HG03196 (cell line): ENCODE measurements at regions not wholly inside any gene's neighbourhood (a gene's known extent, or its start where the extent isn't known, plus 50 kb on each side); places are given as distances from the start of the nearest gene placed in this dataset.
"Not testable (repeated sequence)": the region's sequence is repeated elsewhere in the genome, so short reads cannot be mapped to it uniquely, and the experiment has no call there.

Experiments
- ATAC-seq: cut with Tn5 transposase; IDR thresholded peaks from one replicate; pipeline ENCODE4 v1.9.1; 2021; ENCODE audit not compliant: unreplicated experiment

DNA sequence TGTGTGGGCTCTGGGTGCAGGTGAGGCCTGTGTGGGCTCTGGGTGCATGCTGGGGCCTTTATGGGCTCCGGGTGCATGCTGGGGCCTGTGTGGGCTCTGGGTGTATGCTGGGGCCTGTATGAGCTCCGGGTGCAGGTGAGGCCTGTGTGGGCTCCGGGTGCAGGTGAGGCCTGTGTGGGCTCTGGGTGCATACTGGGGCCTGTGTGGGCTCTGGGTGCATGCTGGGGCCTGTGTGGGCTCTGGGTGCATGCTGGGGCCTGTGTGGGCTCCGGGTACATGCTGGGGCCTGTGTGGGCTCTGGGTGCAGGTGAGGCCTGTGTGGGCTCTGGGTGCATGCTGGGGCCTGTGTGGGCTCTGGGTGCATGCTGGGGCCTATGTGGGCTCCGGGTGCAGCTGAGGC lies 80.5 kb upstream of the ACKR3 start:
- ATAC-seq: not testable (repeated sequence)

- no peak for ATAC-seq
Measured at GRCh38 chr2:236489895-236490404, 79.7 kb upstream of the ACKR3 start.

DNA sequence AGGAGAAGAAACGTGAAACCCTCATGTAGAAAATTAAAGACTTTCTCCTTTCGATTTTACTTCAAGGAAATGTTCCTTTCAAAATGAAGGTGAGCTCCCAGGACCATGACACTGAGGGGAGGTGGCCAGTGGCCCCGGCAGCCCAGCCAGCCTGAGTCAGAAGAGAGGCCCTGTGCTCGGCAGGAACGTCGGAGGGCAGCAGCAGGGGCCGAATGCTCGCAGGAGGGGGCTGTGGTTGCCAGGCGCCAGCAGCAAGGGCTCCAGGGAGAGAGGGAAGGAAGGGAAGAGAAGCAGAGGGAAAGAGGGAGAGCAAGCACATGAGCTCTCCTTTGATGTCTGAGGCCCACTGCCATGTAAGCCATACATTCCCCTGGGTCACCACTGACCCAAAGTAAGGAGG lies 73.3 kb upstream of the ACKR3 start:
- no peak for ATAC-seq

DNA sequence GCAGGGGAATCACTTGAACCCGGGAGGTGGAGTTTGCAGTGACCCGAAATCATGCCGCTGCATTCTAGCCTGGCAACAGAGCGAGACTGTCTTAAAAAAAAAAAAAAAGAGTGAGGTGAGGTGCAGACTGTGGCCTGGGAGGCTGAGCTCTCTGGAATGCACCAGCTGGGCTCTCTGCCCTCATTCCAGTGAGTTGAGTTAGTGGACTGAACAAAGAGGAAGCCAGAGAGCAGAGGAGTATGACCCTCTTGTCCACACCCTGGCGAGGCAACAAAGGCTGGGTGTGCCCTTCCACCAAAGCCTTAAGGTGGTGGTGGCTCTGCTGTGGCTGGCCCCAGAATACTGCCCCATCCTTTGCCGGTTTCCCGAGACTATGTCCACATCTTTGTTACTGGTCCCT lies 71.3 kb upstream of the ACKR3 start:
- ATAC-seq: no peak

DNA sequence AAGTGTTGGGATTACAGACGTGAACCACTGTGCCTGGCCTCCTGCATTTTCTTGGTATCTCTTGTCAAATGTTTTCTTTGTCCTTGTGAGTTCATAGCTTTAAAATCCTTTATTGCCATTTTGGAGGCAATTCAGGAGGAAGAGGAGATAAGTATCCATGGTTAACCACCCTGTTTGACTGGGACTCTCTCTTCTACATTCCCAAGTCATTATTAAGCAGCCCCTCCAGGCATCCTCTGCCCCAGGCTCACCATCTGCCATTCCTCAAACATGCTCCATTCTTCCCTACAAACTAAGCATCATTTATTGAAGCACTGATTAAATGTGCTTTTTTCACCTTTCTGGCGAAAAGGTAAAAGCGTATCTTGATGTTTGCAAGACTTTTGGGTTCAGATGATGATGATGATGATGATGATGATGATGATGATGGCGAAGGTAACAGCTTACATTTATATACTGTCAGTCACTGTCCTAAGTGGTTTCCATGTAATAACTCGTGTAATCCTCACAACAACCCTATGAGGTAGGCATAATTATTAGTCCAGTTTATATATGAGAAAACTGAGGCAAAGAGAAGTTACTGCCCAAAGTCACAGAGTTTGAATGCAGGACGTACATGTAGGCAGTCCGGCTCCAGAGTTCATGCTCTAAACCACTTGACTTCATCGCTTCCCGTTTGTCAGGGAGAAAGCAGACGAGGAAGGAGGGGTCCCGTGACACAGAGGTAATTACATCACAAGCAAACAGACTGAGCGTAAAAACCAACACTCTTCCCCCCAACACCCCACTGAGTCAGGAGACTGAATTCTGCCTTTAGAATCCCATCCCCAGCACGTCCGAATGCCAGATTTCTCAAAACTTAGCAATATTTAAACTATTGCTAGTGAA lies 69.7 kb upstream of the ACKR3 start:
- no peak for ATAC-seq

- no peak for ATAC-seq
Measured at GRCh38 chr2:236501026-236501425, 68.6 kb upstream of the ACKR3 start.

DNA sequence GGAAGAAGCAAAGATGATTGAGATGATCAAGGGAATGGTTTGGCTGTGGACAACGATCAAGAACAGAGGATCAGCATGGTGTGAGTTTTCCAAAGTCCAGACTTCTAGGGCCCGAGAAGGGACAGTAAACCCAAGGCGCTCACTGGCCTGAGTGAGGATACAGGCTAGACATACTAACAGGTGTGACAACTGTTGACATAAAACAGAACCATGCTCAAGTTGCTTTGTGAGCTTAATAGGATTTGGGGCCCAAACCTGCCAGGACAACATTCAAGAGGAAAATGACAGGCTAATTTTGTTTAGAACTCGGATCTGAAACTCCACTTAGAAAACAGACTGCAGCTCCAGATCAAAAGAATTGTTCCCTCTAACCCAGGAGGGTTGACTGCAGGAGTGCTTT lies 68.1 kb upstream of the ACKR3 start:
- ATAC-seq: no peak

- no peak for ATAC-seq
Measured at GRCh38 chr2:236503100-236503499, 66.5 kb upstream of the ACKR3 start.

GRCh38 chr2:236503583-236503982 lies 66.0 kb upstream of the ACKR3 start:
- no peak for ATAC-seq

DNA sequence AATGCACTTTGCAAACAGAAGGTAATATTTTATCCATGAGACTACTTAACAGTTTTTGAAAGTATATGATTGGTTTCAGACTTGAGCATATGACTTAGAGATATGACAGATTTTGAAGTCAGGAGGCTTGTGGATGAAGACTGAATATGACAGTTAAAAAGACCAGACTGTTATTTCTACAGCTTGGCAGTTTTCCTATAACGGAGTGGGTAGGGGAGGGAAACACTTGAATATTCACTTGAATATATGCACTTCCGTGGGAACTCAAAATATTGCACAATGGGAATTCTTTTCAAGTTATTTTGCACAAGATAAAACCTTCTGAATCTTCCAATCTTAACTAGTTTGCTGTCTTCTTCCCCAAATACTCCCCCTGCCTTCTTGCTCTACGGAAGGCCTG lies 64.6 kb upstream of the ACKR3 start:
- ATAC-seq: no peak

DNA sequence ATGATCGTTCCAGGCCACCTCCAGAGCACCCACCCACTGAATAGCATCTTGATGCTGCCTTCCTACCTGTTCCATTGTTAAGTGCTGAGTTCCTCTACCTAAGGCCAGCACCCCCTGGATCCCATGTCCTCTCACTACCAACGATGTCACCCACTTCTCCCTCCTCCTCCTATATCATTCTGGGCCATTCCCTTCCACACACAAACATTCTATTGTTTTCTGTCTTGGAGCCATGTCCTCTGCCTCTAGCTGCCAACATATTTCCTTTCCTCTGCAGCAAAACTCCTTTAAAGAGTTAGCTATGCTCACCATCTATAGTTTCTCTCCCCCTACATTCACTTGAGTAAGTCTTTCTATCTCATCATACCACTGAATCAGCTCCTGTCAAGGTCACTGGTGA lies 64.0 kb upstream of the ACKR3 start:
- ATAC-seq: no peak

- no peak for ATAC-seq
Measured at GRCh38 chr2:236507393-236508085, 62.1 kb upstream of the ACKR3 start.

GRCh38 chr2:236508466-236508865 lies 61.2 kb upstream of the ACKR3 start:
- ATAC-seq: no peak

DNA sequence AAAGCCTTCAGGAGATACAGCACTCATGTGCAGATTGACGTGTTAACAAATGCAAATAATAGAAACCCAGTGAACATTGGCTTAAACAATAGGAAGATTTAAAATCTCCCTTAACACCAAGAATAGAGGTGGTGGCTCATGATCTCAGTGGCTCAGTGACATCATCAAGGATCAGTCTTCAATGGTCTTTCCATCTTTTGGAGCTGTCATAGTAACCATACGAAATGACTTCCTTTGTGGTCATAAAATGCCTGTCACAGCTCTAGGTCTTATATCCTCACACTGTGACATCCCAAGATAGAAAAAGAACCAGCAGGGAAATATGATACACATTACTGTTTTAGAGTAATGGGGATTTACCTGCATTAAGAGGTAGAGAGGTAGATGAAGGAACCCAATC lies 59.6 kb upstream of the ACKR3 start:
- no peak for ATAC-seq

DNA sequence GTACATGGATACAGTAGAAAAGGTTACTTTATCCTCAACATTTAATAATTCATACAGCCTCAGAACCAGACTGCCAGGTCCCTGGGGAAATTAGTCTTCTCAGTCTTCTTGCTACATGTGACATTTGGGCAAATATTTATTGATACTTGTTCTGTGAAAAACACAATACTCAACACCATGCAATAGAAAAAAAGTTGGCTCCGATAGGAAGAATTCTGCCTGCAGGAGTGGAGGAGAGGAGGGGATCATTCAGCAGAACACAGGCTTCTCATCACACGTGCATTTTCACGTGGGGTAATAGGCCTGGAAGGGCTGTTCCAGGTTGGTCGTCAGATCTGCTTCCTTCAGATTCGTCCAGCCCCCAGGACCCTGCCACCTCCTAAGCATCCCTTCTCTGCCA lies 58.4 kb upstream of the ACKR3 start:
- no peak for ATAC-seq

- no peak for ATAC-seq
Measured at GRCh38 chr2:236512267-236512666, 57.4 kb upstream of the ACKR3 start.

DNA sequence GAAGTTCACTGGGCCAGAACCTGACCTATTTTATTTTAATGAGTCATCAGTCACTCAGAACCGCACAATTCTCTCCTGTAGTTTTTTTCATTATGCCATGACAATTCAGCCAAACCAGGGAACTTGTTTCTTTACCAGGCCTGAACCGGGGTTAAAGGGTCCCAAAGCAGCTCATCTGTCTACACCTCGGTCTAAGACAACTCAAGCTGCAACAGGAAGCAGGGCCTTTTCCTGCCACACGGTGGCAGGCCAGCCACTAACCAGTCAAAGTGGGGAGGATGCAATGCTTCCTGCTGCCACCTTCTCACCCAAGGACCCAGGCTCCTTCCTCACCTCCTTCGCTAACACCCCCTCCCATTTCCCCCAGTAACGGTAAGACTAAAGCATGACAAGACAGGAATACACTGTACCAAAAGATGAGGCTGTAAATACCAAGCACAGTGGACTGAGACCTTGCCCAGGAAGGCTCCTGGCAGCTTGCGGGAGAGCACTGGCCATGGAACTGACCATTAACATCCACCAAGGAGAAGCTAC lies 56.7 kb upstream of the ACKR3 start:
- peak; percentile 85 for ATAC-seq

DNA sequence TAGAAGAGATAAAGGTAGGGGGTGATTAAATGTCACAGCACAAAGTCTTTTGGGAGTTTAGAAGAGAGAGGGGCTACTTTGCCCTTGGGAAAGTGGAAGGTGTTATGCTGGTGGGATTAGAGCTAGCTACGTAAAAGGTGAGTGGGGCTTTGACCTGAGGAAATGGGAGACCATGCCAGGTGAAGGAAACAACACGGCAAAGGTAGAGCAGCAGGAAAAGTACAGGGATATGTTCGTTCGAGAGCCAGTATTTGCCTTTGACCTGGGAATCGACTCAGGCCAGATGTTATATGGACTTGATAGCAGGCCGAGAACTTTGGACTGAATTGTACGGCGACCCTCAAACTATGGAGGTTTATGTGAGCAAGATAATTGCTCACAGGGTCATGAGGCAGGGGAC lies 55.7 kb upstream of the ACKR3 start:
- no peak for ATAC-seq

DNA sequence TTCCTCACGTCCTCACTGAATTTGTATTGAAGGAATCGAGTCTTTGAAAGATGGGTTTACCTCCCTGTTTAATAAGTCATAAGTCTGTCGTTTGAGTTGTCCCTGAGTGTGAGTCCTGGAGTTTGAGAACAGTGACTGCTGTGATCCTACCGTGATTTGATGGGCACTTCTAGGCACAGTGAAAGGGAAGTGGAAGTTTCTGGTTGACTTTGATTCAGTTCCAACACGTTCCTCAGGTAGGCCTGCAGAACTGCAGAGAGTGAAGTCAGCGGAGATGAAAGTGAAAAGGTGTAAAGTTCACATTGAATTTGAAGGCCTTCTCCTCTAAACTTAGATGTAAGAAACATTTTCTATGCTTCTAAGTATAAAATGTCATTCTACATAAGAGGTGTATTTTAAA lies 52.9 kb upstream of the ACKR3 start:
- ATAC-seq: no peak

- ATAC-seq: no peak
Measured at GRCh38 chr2:236517251-236518031, 52.2 kb upstream of the ACKR3 start.
